Spleen (tissue), 11 donors: ENCODE measurements at regions not wholly inside any gene's neighbourhood (a gene's known extent, or its start where the extent isn't known, plus 50 kb on each side); places are given as distances from the start of the nearest gene placed in this dataset.

Source experiments
- DNase-seq: peaks from one replicate; pipeline ENCODE4 v3.0.0-alpha.2; 2020
- H3K27ac ChIP-seq, 8 donors: fragments of 200-600 bp; sonication (generic) in 7 of 8; 1 replicate in 4 of 8; 2 replicates in 4 of 8; pipeline versions ENCODE4 v1.5.0 to v1.8.0; 2016 to 2021; ENCODE audit warnings: inconsistent platforms in 4 of 8, mild to moderate bottlenecking in 4 of 8, moderate library complexity in 1 of 8
- H3K27me3 ChIP-seq, 7 donors: fragments of 200-600 bp; sonication (generic) in 6 of 7; replicated peaks in 1 of 7; 1 replicate in 4 of 7; 2 replicates in 3 of 7; pipeline versions ENCODE4 v1.5.0 to v1.8.0; 2016 to 2021; ENCODE audit warnings: inconsistent platforms in 3 of 7, mild to moderate bottlenecking in 1 of 7
- H3K36me3 ChIP-seq, 6 donors: fragments of 200-600 bp; sonication (generic) in 5 of 6; 1 replicate in 4 of 6; 2 replicates in 2 of 6; pipeline versions ENCODE4 v1.5.0 to v1.8.0; 2016 to 2021; ENCODE audit warnings: inconsistent platforms in 2 of 6
- H3K4me1 ChIP-seq, 6 donors: fragments of 200-600 bp; sonication (generic) in 5 of 6; 1 replicate in 3 of 6; 2 replicates in 3 of 6; pipeline versions ENCODE4 v1.5.0 to v1.8.0; 2016 to 2021; ENCODE audit warnings: inconsistent platforms in 3 of 6
- H3K4me3 ChIP-seq, 8 donors: fragments of 200-600 bp; sonication (generic) in 7 of 8; 1 replicate in 4 of 8; 2 replicates in 4 of 8; pipeline versions ENCODE4 v1.5.0 to v1.8.0; 2016 to 2021; ENCODE audit warnings: inconsistent platforms in 4 of 8, mild to moderate bottlenecking in 4 of 8, moderate library complexity in 2 of 8
- H3K9me3 ChIP-seq, 8 donors: fragments of 200-600 bp; sonication (generic) in 7 of 8; 1 replicate in 4 of 8; 2 replicates in 4 of 8; pipeline versions ENCODE4 v1.5.0 to v1.8.0; 2016 to 2021; ENCODE audit warnings: inconsistent platforms in 4 of 8
- POLR2A ChIP-seq, 3 donors: fragments of 450-650 bp; IDR thresholded peaks; one replicate each; pipeline ENCODE4 v1.5.1; 2017; ENCODE audit warnings: antibody characterized with exemption in 3 of 3, mild to moderate bottlenecking in 1 of 3
- POLR2AphosphoS5 ChIP-seq, 3 donors: sonication (generic); formaldehyde crosslinking; IDR thresholded peaks; one replicate each; pipeline ENCODE4 v1.5.1; 2017; ENCODE audit warnings: antibody characterized with exemption in 3 of 3
- WGBS, 5 donors: extraction: QIAGEN DNeasy Blood & Tissue Kit in 3 of 5; methylation state at CpG; one replicate each; pipeline versions ENCODE4 v1.1.5 to v1.1.7; 2013 to 2018; 5-methylcytosine and 5-hydroxymethylcytosine counted together
- intact Hi-C: fragments of 100-400 bp; cut with DNase I; formaldehyde crosslinking; loops from one replicate; pipeline ENCODE4 v1.15.0; 2023; ENCODE audit warnings: low total_unique reads
- TF ChIP-seq, protein P1 (sequence below), 11 experiments: fragments of 200-600 bp in 7 of 11; fragments of 450-650 bp in 4 of 11; sonication (generic) in 4 of 11; IDR thresholded peaks in 8 of 11; conservative IDR thresholded peaks in 3 of 11; 1 replicate in 7 of 11; 2 replicates in 4 of 11; pipeline versions ENCODE4 v1.4.0 to v1.8.0; 2016 to 2021; ENCODE audit warnings: antibody characterized with exemption in 11 of 11, inconsistent platforms in 4 of 11, mild to moderate bottlenecking in 1 of 11
- donor health status: healthy with polysubstance abuse.
- donor health status: DM: no; HTN: no; CAD: no; lungs with moderate emphysema.
- donor health status: DM: no; HTN: no; CAD: no.
- donor health status: Bipolar disorder and iron deficiency.
- donor health status: healthy.
- donor health status: DM: no; HTN: no; CAD: no.
- donor health status: DM: yes; HTN: yes; CAD: no.

DNA sequence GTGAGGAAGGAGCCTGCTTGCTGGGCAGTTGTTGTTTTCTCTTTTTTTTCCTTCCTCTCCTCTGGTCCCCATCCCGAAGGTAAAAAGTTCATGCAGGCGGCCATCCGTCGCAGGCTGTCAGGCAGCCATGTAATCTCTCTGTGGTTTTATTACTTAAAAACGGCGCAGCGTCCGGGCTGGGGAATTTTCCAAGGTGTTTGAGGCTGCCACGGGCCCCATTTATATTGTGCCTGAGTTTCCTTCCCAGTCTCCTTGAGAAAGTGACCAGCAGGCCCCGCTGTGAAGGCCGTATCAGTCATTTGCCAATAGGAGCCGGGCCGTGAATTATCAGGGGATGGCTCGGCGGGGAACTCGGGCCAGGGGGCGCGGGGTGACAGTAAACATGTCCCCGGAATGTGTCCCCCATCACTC, 289.7 kb downstream of the PBX3 start:
- Histone ChIP-seq H3K27me3 (peaks cover 0 to 29% (median 0%) of the 10 kb centered on the region in 7 donors), H3K36me3 (no peaks in the 10 kb centered on the region), H3K4me3 (no peak overlapping the region), H3K27ac (no peak overlapping the region), H3K4me1 (no peaks in the 10 kb centered on the region), H3K9me3 (peaks cover 0 to 11% (median 7%) of the 10 kb centered on the region in 8 donors)
- intact Hi-C loops = no loop called here
- WGBS, 5 donors = 36 to 55% (median 37%) methylated on average over 17 to 19 of the region's 19 CpGs
- TF ChIP-seq, protein P1, sequence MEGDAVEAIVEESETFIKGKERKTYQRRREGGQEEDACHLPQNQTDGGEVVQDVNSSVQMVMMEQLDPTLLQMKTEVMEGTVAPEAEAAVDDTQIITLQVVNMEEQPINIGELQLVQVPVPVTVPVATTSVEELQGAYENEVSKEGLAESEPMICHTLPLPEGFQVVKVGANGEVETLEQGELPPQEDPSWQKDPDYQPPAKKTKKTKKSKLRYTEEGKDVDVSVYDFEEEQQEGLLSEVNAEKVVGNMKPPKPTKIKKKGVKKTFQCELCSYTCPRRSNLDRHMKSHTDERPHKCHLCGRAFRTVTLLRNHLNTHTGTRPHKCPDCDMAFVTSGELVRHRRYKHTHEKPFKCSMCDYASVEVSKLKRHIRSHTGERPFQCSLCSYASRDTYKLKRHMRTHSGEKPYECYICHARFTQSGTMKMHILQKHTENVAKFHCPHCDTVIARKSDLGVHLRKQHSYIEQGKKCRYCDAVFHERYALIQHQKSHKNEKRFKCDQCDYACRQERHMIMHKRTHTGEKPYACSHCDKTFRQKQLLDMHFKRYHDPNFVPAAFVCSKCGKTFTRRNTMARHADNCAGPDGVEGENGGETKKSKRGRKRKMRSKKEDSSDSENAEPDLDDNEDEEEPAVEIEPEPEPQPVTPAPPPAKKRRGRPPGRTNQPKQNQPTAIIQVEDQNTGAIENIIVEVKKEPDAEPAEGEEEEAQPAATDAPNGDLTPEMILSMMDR (IDR thresholded peaks at IDR 0.05 in 8 of 11, conservative IDR thresholded peaks at IDR 0.05 in 3 of 11) = no peak
- TF ChIP-seq POLR2AphosphoS5 (IDR thresholded peaks at IDR 0.05) (no peak), POLR2A (IDR thresholded peaks at IDR 0.05) (no peak)
- peak; percentile 31 for DNase-seq

DNA sequence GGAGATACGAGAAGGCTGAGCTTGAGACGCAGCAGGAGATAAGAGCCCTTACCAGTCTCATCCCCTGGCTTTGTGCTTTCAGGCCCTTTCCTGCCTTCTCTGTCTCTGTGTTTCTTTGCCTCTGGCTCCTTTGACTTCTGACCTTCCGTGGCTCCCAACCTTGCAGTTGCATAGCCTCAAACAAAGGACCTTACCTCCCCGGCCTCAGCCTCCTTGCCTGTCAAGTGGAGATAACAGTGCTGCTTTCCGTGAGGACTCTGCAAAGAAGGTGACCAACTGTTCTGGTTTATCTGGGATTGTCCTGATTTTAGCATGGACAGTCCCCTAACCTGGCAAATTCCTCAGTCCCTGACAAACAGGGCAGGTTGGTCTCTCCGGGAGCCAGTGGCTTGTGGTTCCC, 287.8 kb upstream of the MVB12B start:
- Histone ChIP-seq H3K27ac (no peak overlapping the region), H3K4me1 (no peaks in the 10 kb centered on the region), H3K36me3 (no peaks in the 10 kb centered on the region), H3K27me3 (peaks cover 0 to 22% (median 0%) of the 10 kb centered on the region in 7 donors), H3K9me3 (peaks cover 0 to 27% (median 18%) of the 10 kb centered on the region in 8 donors), H3K4me3 (no peak overlapping the region)
- intact Hi-C loops = no loop called here
- WGBS, 5 donors = 82 to 86% (median 85%) methylated on average over 6 of the region's 6 CpGs
- DNase-seq = no peak
- no peak for TF ChIP-seq POLR2AphosphoS5 (IDR thresholded peaks at IDR 0.05)
- TF ChIP-seq, protein P1 (IDR thresholded peaks at IDR 0.05 in 8 of 11, conservative IDR thresholded peaks at IDR 0.05 in 3 of 11) = no peak

GRCh38 chr9:126043681-126044080, 282.9 kb upstream of the MVB12B start:
- 74 to 82% (median 78%) methylated on average over 4 of the region's 4 CpGs for WGBS, 5 donors
- TF ChIP-seq POLR2AphosphoS5 (IDR thresholded peaks at IDR 0.05) = no peak
- TF ChIP-seq POLR2A (IDR thresholded peaks at IDR 0.05) = no peak
- TF ChIP-seq, protein P1 (IDR thresholded peaks at IDR 0.05 in 8 of 11, conservative IDR thresholded peaks at IDR 0.05 in 3 of 11) = no peak
- no peaks in the 10 kb centered on the region for H3K27me3 ChIP-seq

GRCh38 chr9:126049088-126049487, 277.5 kb upstream of the MVB12B start:
- WGBS, 5 donors = 52 to 75% (median 70%) methylated on average over 4 to 8 of the region's 8 CpGs
- Histone ChIP-seq H3K4me3 (no peak overlapping the region), H3K27ac (no peak overlapping the region), H3K9me3 (peaks cover 0 to 27% (median 16%) of the 10 kb centered on the region in 8 donors), H3K27me3 (peaks cover 0 to 45% (median 5%) of the 10 kb centered on the region in 7 donors), H3K36me3 (no peaks in the 10 kb centered on the region), H3K4me1 (no peaks in the 10 kb centered on the region)
- intact Hi-C loops = no loop called here
- no peak for DNase-seq
- TF ChIP-seq POLR2AphosphoS5 (IDR thresholded peaks at IDR 0.05) (no peak), POLR2A (IDR thresholded peaks at IDR 0.05) (no peak)
- TF ChIP-seq, protein P1 (IDR thresholded peaks at IDR 0.05 in 8 of 11, conservative IDR thresholded peaks at IDR 0.05 in 3 of 11) = no peak

More at GRCh38 chr9:126043681-126044080, 282.9 kb upstream of the MVB12B start:
- Histone ChIP-seq H3K4me1 (no peaks in the 10 kb centered on the region), H3K9me3 (peaks cover 0 to 51% (median 39%) of the 10 kb centered on the region in 8 donors), H3K4me3 (no peak overlapping the region), H3K27ac (no peak overlapping the region), H3K36me3 (no peaks in the 10 kb centered on the region)
- no peak for DNase-seq
- intact Hi-C loops = no loop called here
